ENCODE measurements at regions not wholly inside any gene's neighbourhood (a gene's known extent, or its start where the extent isn't known, plus 50 kb on each side); places are given as distances from the start of the nearest gene placed in this dataset.

DNA sequence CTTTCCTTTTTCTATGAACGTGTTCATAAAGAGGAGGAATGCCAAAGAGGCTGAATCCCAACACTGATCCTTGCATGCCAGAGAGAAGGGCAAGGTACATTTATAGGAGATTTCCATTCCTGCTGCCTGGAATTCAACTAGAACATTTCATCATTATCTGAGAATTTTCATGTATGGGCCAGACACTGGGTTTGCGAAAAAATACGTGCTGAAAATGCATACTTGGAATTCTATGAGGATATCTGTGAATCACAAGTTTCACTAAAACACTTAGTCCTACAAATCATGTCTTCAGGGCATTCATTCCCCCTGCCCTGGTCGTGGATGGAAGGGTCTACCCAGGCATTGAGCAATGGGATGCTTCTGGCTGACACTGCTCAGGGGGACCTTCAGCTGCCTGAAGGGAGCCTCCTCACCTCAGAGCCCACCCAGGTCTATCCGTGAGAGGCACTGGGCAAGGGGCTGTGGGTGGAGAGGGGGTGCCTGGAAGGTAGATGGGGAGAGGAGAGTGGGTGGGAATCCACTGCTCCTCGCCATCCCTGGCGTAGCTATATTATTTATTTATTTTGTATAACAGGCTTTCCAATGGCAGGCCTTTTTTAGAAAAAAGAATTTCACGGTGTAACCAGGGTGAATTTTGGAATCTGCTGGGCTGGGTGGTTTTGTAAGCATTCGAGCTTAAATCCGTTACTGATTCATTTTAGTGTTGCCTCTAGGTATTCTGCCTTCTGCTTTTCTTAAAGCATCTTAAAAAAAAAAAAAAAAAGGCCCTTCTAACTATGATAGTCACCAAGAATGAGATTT lies 560.6 kb upstream of the ID2 start:
- TF ChIP-seq POLR2AphosphoS5 (IDR thresholded peaks at IDR 0.05) = no peak
- TF ChIP-seq, protein P1, sequence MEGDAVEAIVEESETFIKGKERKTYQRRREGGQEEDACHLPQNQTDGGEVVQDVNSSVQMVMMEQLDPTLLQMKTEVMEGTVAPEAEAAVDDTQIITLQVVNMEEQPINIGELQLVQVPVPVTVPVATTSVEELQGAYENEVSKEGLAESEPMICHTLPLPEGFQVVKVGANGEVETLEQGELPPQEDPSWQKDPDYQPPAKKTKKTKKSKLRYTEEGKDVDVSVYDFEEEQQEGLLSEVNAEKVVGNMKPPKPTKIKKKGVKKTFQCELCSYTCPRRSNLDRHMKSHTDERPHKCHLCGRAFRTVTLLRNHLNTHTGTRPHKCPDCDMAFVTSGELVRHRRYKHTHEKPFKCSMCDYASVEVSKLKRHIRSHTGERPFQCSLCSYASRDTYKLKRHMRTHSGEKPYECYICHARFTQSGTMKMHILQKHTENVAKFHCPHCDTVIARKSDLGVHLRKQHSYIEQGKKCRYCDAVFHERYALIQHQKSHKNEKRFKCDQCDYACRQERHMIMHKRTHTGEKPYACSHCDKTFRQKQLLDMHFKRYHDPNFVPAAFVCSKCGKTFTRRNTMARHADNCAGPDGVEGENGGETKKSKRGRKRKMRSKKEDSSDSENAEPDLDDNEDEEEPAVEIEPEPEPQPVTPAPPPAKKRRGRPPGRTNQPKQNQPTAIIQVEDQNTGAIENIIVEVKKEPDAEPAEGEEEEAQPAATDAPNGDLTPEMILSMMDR (IDR thresholded peaks at IDR 0.05) = no peak
